GM12872 (cell line): ENCODE measurements at regions not wholly inside any gene's neighbourhood (a gene's known extent, or its start where the extent isn't known, plus 50 kb on each side); places are given as distances from the start of the nearest gene placed in this dataset.

Experiments used
- TF ChIP-seq, protein P1 (sequence below): IDR thresholded peaks from 3 replicates; pipeline ENCODE4 v1.5.1; 2011; ENCODE audit warnings: low read depth, mild to moderate bottlenecking, low read length, moderate library complexity; ENCODE audit not compliant: insufficient read depth

- TF ChIP-seq, protein P1, sequence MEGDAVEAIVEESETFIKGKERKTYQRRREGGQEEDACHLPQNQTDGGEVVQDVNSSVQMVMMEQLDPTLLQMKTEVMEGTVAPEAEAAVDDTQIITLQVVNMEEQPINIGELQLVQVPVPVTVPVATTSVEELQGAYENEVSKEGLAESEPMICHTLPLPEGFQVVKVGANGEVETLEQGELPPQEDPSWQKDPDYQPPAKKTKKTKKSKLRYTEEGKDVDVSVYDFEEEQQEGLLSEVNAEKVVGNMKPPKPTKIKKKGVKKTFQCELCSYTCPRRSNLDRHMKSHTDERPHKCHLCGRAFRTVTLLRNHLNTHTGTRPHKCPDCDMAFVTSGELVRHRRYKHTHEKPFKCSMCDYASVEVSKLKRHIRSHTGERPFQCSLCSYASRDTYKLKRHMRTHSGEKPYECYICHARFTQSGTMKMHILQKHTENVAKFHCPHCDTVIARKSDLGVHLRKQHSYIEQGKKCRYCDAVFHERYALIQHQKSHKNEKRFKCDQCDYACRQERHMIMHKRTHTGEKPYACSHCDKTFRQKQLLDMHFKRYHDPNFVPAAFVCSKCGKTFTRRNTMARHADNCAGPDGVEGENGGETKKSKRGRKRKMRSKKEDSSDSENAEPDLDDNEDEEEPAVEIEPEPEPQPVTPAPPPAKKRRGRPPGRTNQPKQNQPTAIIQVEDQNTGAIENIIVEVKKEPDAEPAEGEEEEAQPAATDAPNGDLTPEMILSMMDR, result no peak
Measured at GRCh38 chr6:4323322-4323721, 187.9 kb upstream of the ECI2 start.

DNA sequence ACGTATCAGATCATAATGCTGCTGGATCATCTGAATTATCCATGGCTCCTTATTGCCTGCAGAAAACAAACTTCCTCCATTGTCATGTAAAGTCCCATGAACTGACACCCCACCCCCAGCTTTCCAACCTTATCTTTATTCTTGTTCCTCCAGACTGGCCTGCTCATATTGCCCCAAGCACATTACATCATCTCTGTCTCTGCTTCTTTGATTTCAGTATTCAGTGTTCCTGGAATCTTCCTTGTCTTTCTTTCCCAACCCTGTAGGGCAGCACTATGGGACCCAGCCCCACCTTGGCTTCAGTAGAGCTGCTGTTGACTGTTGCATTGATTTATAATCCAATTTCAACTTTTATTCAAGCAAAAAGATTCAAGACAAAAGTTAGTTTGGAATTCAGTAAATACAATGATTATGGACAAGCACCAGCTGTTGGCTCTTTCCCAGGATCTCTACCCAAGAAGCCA is 187.5 kb upstream of the ECI2 start:
- TF ChIP-seq, protein P1, result no peak

DNA sequence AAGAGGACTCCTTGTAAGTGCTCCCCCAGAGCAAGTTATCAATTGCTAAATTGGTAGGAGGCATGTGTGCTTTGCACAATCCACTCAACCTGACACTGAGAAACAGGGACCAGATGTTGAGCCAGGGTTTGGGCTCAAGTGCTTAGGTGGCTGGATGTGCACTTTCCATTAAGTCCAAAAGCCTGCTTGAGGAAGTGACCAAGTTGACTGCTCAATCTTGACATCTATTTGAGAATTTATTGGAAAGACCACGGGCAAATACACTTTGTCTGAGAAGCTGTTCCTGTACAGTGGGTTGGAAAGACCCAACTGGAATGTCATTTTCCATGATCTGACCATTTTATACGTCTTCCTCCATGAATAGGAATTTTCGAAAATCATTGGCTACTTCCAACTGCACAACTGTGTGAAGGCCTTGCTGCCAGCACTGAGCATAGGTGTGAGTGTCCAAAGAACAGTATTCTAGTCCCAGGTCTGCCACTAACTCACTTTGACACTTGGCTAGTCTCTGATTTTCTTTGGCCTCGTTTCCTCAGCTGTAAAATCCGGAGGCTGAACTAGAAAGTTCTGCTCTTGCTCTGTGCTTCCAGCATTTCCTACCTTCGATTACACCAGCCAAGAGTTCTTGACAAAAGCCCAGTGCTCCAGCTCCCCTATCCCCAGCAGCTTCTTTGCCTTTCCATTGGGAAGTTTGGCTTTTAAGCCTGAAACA is 186.9 kb upstream of the ECI2 start:
- TF ChIP-seq, protein P1, result no peak

DNA sequence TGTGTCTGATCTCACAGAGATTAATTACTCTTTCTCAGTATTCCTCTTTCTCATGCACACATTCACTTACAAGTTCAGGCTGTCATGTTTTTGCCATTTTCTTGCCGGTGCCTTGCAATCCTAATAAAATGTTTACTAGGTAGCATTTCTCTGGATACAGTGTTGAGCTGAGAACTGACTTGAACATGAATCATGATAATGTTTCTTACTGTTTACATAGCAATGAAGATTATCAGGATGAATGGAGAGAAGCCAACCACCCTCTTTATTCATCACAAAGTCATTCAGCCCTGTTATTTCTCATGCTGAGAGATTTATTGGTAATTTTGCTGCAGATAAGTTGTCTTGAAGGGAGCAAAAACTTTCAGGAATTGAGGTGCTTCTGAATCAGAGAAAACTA is 185.5 kb upstream of the ECI2 start:
- TF ChIP-seq, protein P1, result no peak

- TF ChIP-seq, protein P1, result no peak
Measured at GRCh38 chr6:4319981-4320683, 184.8 kb upstream of the ECI2 start.

GRCh38 chr6:4318321-4318720 is 182.9 kb upstream of the ECI2 start:
- TF ChIP-seq, protein P1, result no peak

GRCh38 chr6:4316867-4317400 is 181.6 kb upstream of the ECI2 start:
- TF ChIP-seq, protein P1, result no peak
